Kidney (tissue), 13 donors: ENCODE measurements at regions not wholly inside any gene's neighbourhood (a gene's known extent, or its start where the extent isn't known, plus 50 kb on each side); places are given as distances from the start of the nearest gene placed in this dataset.

Source experiments
- DNase-seq, 5 donors: peaks; one replicate each; pipeline ENCODE4 v3.0.0-alpha.2; 2013 to 2020
- FAIRE-seq: peaks from 2 replicates; lab custom pipeline; 2012; peaks lifted over from hg19 to GRCh38; lab: Jason Lieb, UNC
- H3K27ac ChIP-seq, 2 donors: one replicate each; pipeline ENCODE4 v1.7.0; 2013; ENCODE audit warnings: low read depth in 2 of 2, low read length in 2 of 2, inconsistent platforms in 1 of 2
- H3K27me3 ChIP-seq: one replicate; pipeline ENCODE4 v1.7.1; 2013; ENCODE audit warnings: low read length, inconsistent platforms; ENCODE audit not compliant: control insufficient read depth, insufficient read depth
- H3K36me3 ChIP-seq, 3 donors: one replicate each; pipeline versions ENCODE4 v1.7.0 to v1.7.1; 2013; ENCODE audit warnings: low read length in 3 of 3, control low read depth in 1 of 3, inconsistent platforms in 1 of 3; ENCODE audit not compliant: insufficient read depth in 3 of 3, control insufficient read depth in 2 of 3
- H3K4me1 ChIP-seq, 3 donors: one replicate each; pipeline versions ENCODE4 v1.7.0 to v1.7.1; 2013; ENCODE audit warnings: low read length in 3 of 3, inconsistent platforms in 1 of 3, low read depth in 1 of 3; ENCODE audit not compliant: control insufficient read depth in 2 of 3, insufficient read depth in 2 of 3
- H3K4me3 ChIP-seq, 3 donors: one replicate each; pipeline versions ENCODE4 v1.7.0 to v1.8.1; 2013; ENCODE audit warnings: low read length in 3 of 3, control low read depth in 1 of 3, inconsistent platforms in 1 of 3
- H3K9ac ChIP-seq, 3 donors: one replicate each; pipeline versions ENCODE4 v1.7.0 to v1.7.1; 2013; ENCODE audit warnings: low read length in 3 of 3, control low read depth in 1 of 3, inconsistent platforms in 1 of 3
- H3K9me3 ChIP-seq, 3 donors: one replicate each; pipeline versions ENCODE4 v1.7.0 to v1.7.1; 2013; ENCODE audit warnings: low read length in 3 of 3, control low read depth in 1 of 3, inconsistent platforms in 1 of 3; ENCODE audit not compliant: control insufficient read depth in 2 of 3, insufficient read depth in 1 of 3
- intact Hi-C: fragments of 100-400 bp; cut with DNase I; formaldehyde crosslinking; loops from one replicate; pipeline ENCODE4 v1.11.1; 2022
- TF ChIP-seq, protein P1 (sequence below): IDR thresholded peaks from 3 replicates; pipeline ENCODE4 v1.5.1; 2012; ENCODE audit warnings: mild to moderate bottlenecking, moderate library complexity, borderline replicate concordance; ENCODE audit not compliant: insufficient read depth; ENCODE audit errors: extremely low read depth
- donor health status: control.
- donor health status: control.
- donor health status: control.
- donor health status: control.
- donor health status: control.
- donor health status: DM: yes; HTN: yes; CAD: no.
- donor health status: Normal renal cell carcinoma (clear cell type).

DNA sequence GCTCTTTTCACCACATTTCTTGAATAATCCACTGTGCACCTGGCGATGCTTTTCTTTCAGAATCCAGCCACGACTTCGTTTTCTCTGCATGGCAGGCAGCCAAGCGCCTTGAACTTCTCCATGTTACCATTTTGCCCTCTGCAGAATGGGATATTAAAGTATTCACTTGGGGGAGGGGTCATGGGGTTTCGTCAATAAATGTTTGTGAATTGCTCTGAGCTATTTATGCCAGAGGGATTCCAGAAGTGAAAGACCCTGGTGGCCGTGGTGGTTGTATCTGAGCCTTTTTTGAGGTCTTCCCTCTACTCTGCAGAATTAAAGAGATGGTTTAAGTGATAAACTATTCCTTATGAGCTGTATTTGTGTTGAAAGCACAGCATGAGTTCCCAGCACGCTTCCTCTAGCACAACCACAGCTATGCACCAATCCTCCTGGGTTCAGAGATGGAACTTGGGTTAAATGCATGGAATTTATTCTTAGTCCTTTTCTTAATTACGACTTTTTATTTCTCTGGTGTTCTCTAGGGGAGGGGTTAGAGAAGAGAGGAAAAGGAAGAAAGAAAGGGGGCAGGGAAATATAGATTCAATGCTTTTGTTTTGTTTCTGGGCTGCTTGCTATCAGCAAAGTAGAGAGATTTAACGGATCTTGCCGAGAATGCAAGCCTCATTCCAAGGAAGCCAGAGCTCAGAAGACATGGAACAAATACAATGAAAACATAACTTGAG, 478.2 kb upstream of the TNC start:
- TF ChIP-seq, protein P1, sequence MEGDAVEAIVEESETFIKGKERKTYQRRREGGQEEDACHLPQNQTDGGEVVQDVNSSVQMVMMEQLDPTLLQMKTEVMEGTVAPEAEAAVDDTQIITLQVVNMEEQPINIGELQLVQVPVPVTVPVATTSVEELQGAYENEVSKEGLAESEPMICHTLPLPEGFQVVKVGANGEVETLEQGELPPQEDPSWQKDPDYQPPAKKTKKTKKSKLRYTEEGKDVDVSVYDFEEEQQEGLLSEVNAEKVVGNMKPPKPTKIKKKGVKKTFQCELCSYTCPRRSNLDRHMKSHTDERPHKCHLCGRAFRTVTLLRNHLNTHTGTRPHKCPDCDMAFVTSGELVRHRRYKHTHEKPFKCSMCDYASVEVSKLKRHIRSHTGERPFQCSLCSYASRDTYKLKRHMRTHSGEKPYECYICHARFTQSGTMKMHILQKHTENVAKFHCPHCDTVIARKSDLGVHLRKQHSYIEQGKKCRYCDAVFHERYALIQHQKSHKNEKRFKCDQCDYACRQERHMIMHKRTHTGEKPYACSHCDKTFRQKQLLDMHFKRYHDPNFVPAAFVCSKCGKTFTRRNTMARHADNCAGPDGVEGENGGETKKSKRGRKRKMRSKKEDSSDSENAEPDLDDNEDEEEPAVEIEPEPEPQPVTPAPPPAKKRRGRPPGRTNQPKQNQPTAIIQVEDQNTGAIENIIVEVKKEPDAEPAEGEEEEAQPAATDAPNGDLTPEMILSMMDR, result no peak
- intact Hi-C loops, result no loop called here
- H3K27ac ChIP-seq, result no peak overlapping the region
- H3K36me3 ChIP-seq, result no peaks in the 10 kb centered on the region
- no peak overlapping the region for H3K9ac ChIP-seq
- H3K4me1 ChIP-seq, result no peaks in the 10 kb centered on the region
- H3K27me3 ChIP-seq, result no peaks in the 10 kb centered on the region
- DNase-seq (peak in 1 of 5 donors; percentile 34), FAIRE-seq (no peak)
- no peak overlapping the region for H3K4me3 ChIP-seq
- no peaks in the 10 kb centered on the region for H3K9me3 ChIP-seq

DNA sequence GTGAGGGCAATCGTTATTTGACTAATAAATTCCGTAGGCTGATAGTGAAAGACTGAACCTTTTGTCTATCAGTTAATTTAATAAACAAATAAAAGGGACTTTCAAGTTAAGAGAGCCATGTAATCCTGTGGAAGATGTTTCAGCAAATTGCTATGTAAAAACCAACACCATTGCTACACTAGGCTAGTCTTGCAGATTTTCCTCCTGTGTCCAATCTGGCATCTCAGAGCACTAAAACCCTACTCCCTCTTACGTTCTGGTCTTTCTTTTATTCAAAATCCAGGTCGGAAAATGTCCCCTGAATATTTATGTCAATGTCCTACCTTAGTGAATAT, 478.8 kb upstream of the TNC start:
- Histone ChIP-seq H3K27ac (no peak overlapping the region), H3K4me3 (no peak overlapping the region), H3K36me3 (no peaks in the 10 kb centered on the region), H3K27me3 (no peaks in the 10 kb centered on the region), H3K9me3 (no peaks in the 10 kb centered on the region), H3K9ac (no peak overlapping the region), H3K4me1 (no peaks in the 10 kb centered on the region)
- intact Hi-C loops, result no loop called here
- no peak for DNase-seq
- FAIRE-seq, result no peak
- TF ChIP-seq, protein P1, result no peak

DNA sequence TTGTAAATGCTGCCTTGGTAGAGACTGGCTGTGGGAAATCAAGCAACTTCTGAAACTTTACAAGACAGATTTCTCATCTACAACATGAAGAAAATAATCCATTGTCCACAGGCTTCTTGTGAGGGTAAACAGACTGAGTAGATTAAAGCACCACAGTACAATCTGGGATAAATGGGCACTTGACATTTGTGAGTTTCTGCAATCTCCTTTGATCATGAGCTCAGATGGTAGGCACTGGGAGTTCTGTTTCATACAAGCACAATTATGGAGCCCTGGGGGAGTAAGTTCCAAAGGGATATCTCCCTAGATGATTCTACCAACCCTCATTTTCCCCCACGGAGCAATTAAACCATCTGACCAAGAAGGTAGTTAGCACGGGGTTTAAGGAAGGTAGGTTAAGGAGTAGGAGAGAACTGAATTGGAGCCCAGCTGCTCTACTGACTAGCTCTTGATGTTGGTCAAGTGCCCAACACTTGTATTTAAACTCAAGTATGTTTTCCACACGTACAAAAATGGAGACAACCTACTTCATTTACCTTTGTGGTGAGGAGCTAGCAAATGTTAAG, 479.5 kb upstream of the TNC start:
- H3K9me3 ChIP-seq, result no peaks in the 10 kb centered on the region
- DNase-seq, result no peak
- no peaks in the 10 kb centered on the region for H3K27me3 ChIP-seq
- H3K4me1 ChIP-seq, result no peaks in the 10 kb centered on the region
- no peak overlapping the region for H3K9ac ChIP-seq
- intact Hi-C loops, result no loop called here
- TF ChIP-seq, protein P1, result no peak
- H3K4me3 ChIP-seq, result no peak overlapping the region
- H3K27ac ChIP-seq, result no peak overlapping the region
- no peaks in the 10 kb centered on the region for H3K36me3 ChIP-seq
- FAIRE-seq, result no peak
